Suprapubic skin (tissue), 4 donors: ENCODE measurements at regions not wholly inside any gene's neighbourhood (a gene's known extent, or its start where the extent isn't known, plus 50 kb on each side); places are given as distances from the start of the nearest gene placed in this dataset.

Source experiments
- DNase-seq, 2 donors: peaks; one replicate each; pipeline ENCODE4 v3.0.0-alpha.2; 2019; ENCODE audit warnings: low spot score in 2 of 2
- H3K27ac ChIP-seq: fragments of 200-600 bp; sonication (generic); one replicate; pipeline ENCODE4 v1.5.1; 2019
- H3K27me3 ChIP-seq: fragments of 200-600 bp; sonication (generic); one replicate; pipeline ENCODE4 v1.5.1; 2019
- H3K36me3 ChIP-seq: fragments of 200-600 bp; sonication (generic); one replicate; pipeline ENCODE4 v1.5.1; 2019
- H3K4me1 ChIP-seq: fragments of 200-600 bp; sonication (generic); one replicate; pipeline ENCODE4 v1.5.1; 2019
- H3K4me3 ChIP-seq: fragments of 200-600 bp; sonication (generic); one replicate; pipeline ENCODE4 v1.5.1; 2019; ENCODE audit warnings: mild to moderate bottlenecking
- H3K9me3 ChIP-seq: fragments of 200-600 bp; sonication (generic); one replicate; pipeline ENCODE4 v1.5.1; 2019
- EP300 ChIP-seq: sonication (generic); formaldehyde crosslinking; IDR thresholded peaks from one replicate; pipeline ENCODE4 v1.6.1; 2017; ENCODE audit warnings: antibody characterized with exemption
- POLR2A ChIP-seq, 2 donors: fragments of 450-650 bp; IDR thresholded peaks; one replicate each; pipeline ENCODE4 v1.6.1; 2017; ENCODE audit warnings: antibody characterized with exemption in 2 of 2, mild to moderate bottlenecking in 2 of 2, moderate library complexity in 2 of 2
- POLR2AphosphoS5 ChIP-seq, 3 donors: sonication (generic); formaldehyde crosslinking; IDR thresholded peaks; one replicate each; pipeline ENCODE4 v1.6.1; 2017; ENCODE audit warnings: antibody characterized with exemption in 3 of 3
- WGBS: methylation state at CpG from one replicate; pipeline ENCODE4 v1.1.5; 2018; 5-methylcytosine and 5-hydroxymethylcytosine counted together
- TF ChIP-seq, protein P1 (sequence below), 2 donors: fragments of 200-600 bp in 1 of 2; fragments of 450-650 bp in 1 of 2; sonication (generic) in 1 of 2; IDR thresholded peaks; one replicate each; pipeline ENCODE4 v1.5.1; 2016 to 2019; ENCODE audit warnings: antibody characterized with exemption in 2 of 2, mild to moderate bottlenecking in 1 of 2, moderate library complexity in 1 of 2

DNA sequence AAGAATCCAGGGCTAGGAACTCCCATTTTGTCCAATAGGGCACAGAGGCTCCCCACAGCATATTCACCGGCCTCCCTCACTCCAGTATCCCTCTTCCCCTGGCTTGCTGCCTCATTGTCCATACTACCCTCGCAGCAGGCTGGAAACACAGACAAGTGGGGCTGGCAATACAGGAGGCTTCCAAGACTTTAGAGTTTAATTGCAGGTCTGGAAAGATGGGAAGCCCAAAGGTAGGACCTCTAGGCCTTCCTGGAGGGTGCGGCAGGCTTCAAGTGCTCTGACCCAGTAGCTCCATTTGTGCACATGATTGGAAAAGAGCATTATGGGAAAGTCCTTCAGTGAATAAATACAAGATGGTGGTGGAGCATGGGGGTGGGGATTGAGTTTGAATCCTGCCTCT, 166.7 kb downstream of the EVX1 start:
- no peak for TF ChIP-seq POLR2A (IDR thresholded peaks at IDR 0.05)
- no peak for TF ChIP-seq EP300
- no peak for TF ChIP-seq POLR2AphosphoS5 (IDR thresholded peaks at IDR 0.05)
- TF ChIP-seq, protein P1, sequence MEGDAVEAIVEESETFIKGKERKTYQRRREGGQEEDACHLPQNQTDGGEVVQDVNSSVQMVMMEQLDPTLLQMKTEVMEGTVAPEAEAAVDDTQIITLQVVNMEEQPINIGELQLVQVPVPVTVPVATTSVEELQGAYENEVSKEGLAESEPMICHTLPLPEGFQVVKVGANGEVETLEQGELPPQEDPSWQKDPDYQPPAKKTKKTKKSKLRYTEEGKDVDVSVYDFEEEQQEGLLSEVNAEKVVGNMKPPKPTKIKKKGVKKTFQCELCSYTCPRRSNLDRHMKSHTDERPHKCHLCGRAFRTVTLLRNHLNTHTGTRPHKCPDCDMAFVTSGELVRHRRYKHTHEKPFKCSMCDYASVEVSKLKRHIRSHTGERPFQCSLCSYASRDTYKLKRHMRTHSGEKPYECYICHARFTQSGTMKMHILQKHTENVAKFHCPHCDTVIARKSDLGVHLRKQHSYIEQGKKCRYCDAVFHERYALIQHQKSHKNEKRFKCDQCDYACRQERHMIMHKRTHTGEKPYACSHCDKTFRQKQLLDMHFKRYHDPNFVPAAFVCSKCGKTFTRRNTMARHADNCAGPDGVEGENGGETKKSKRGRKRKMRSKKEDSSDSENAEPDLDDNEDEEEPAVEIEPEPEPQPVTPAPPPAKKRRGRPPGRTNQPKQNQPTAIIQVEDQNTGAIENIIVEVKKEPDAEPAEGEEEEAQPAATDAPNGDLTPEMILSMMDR (IDR thresholded peaks at IDR 0.05) = no peak
- 67% methylated on average over 3 of the region's 3 CpGs for WGBS
- no peaks in the 10 kb centered on the region for H3K27me3 ChIP-seq
- H3K27ac ChIP-seq = no peak overlapping the region
- H3K9me3 ChIP-seq = no peaks in the 10 kb centered on the region
- no peak overlapping the region for H3K4me3 ChIP-seq
- H3K4me1 ChIP-seq = no peaks in the 10 kb centered on the region
- no peak for DNase-seq
- no peaks in the 10 kb centered on the region for H3K36me3 ChIP-seq

DNA sequence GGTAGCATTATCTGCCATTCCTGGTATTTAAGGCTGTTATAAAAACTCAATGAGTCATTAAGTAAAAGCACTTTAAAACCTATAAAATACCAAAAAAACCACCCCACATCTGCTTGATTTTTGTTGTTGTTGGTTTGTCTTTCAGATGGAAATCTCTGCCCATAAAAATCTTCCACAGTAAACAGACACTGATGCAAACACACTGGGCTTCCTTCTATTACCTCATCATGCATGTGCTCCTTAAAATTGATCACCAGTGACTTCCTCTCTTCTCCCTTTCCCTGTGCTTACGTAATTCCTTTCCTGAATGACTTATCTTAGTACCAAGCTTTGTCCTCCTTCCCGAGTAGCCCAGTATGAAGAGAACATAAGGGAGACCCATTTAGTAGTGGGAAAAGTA, 167.2 kb downstream of the EVX1 start:
- H3K36me3 ChIP-seq = no peaks in the 10 kb centered on the region
- H3K4me3 ChIP-seq = no peak overlapping the region
- TF ChIP-seq POLR2AphosphoS5 (IDR thresholded peaks at IDR 0.05) (no peak), EP300 (no peak), POLR2A (IDR thresholded peaks at IDR 0.05) (no peak)
- TF ChIP-seq, protein P1 (IDR thresholded peaks at IDR 0.05) = no peak
- DNase-seq = no peak
- no peaks in the 10 kb centered on the region for H3K9me3 ChIP-seq
- WGBS = 52% methylated on average over 2 of the region's 2 CpGs
- H3K27me3 ChIP-seq = no peaks in the 10 kb centered on the region
- no peak overlapping the region for H3K27ac ChIP-seq
- no peaks in the 10 kb centered on the region for H3K4me1 ChIP-seq

DNA sequence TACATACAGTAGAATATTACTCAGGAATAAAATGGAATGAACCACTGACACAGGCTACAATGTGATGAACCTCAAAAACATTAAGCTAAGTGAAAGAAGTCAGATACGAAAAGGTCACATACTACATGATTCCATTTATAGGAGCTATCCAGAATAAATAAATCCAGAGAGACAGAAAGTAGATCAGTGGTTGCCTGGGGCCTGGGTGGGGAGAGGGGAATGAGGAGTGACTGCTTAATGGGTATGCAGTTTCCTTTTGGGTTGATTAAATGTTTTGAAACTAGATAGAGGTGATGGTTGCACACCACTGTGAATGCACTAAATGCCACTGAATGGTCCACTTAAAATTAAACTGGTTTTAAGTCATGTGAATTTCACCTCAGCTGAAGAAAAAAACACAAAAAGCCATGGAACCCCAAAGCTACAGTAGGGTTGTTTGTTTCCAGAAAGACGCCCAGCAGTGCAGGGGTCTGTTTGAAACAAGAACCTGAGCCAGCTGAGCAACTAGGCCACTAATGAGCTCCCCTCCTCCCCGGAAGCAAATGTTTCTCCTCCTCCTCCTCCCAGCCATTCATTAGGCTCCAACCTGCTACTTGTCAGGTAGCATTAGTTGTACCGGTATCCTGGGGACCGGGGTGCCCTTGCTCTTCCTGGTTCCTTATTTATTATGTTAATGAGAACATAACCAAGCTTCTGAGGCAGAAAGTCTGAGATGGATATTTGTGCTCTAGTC, 168.4 kb downstream of the EVX1 start:
- 50% methylated on average over 5 of the region's 5 CpGs for WGBS
- Histone ChIP-seq H3K36me3 (no peaks in the 10 kb centered on the region), H3K9me3 (no peaks in the 10 kb centered on the region), H3K4me3 (no peak overlapping the region), H3K27me3 (no peaks in the 10 kb centered on the region), H3K4me1 (no peaks in the 10 kb centered on the region), H3K27ac (no peak overlapping the region)
- TF ChIP-seq POLR2A (IDR thresholded peaks at IDR 0.05) (no peak), EP300 (no peak), POLR2AphosphoS5 (IDR thresholded peaks at IDR 0.05) (no peak)
- TF ChIP-seq, protein P1 (IDR thresholded peaks at IDR 0.05) = no peak
- no peak for DNase-seq

DNA sequence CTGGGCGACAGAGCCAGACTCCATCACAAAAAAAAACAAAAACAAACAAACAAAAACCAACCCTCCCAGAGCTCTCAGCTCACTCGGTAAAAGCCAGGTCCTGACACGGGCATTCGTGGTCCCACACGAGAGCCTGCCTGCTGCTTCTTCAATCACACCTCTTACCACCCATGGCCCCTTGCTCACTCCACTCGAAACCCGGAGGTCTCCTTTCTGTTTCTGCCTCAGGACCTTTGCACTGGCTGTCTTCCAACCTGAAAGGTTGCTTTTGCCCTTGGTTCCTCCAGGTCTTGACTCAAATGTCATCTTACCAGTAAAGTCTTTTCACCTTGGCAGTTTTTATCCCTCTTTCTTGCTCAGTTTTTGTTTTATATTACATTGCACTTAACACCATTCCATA, 169.6 kb downstream of the EVX1 start:
- H3K36me3 ChIP-seq = no peaks in the 10 kb centered on the region
- DNase-seq = no peak
- TF ChIP-seq, protein P1 (IDR thresholded peaks at IDR 0.05) = no peak
- H3K4me3 ChIP-seq = no peak overlapping the region
- WGBS = 90% methylated on average over 7 of the region's 7 CpGs
- no peaks in the 10 kb centered on the region for H3K27me3 ChIP-seq
- H3K9me3 ChIP-seq = no peaks in the 10 kb centered on the region
- H3K4me1 ChIP-seq = no peaks in the 10 kb centered on the region
- no peak overlapping the region for H3K27ac ChIP-seq

DNA sequence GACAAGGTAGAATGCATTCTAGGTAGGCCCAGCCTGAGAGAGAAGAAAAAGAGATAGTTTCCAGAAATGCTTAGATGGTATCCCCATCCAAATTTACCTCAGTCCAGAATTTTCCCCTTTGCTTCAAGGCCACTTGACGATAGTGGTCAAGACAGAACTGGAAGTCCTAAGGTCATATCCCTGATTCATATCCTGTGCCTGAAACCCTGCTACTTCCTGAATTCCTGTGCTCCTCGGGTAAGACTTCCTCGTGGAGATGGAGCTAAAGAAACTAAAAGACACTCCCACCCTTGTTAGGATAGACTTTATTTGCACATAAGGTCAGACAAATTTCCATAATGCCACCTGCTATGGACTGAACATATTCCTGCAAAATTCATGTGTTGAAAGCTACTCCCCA, 175.9 kb downstream of the EVX1 start:
- H3K27ac ChIP-seq = no peak overlapping the region
- no peaks in the 10 kb centered on the region for H3K36me3 ChIP-seq
- no peaks in the 10 kb centered on the region for H3K9me3 ChIP-seq
- peaks cover 4% of the 10 kb centered on the region for H3K4me1 ChIP-seq
- H3K27me3 ChIP-seq = no peaks in the 10 kb centered on the region
- no peak for TF ChIP-seq EP300
- TF ChIP-seq, protein P1 (IDR thresholded peaks at IDR 0.05) = no peak
- no peak for TF ChIP-seq POLR2AphosphoS5 (IDR thresholded peaks at IDR 0.05)
- TF ChIP-seq POLR2A (IDR thresholded peaks at IDR 0.05) = no peak
- no peak for DNase-seq
- WGBS = 93% methylated on average over 3 of the region's 3 CpGs
- H3K4me3 ChIP-seq = no peak overlapping the region
